ENCODE measurements at regions not wholly inside any gene's neighbourhood (a gene's known extent, or its start where the extent isn't known, plus 50 kb on each side); places are given as distances from the start of the nearest gene placed in this dataset.

- Mint-ChIP-seq H3K36me3 (ENCODE audit: low read depth) (no peaks in the 10 kb centered on the region), H3K4me3 (ENCODE audit: unreplicated experiment) (no peak overlapping the region), H3K9me3 (ENCODE audit: low read depth) (peaks cover 15% of the 10 kb centered on the region), H3K4me1 (ENCODE audit: low read depth) (peaks cover 64% of the 10 kb centered on the region), H3K27me3 (ENCODE audit: low read depth) (no peaks in the 10 kb centered on the region), H3K27ac (ENCODE audit: unreplicated experiment) (peak overlapping the region; percentile 81)
- no peak for TF ChIP-seq CTCF (IDR thresholded peaks at IDR 0.05)
- DNase-seq (ENCODE audit: low spot score): no peak
Measured at GRCh38 chr11:121892131-121892681, 223.8 kb downstream of the BLID start.

GRCh38 chr11:121890946-121891515, 225.0 kb downstream of the BLID start:
- Mint-ChIP-seq H3K4me1 (ENCODE audit: low read depth) (peaks cover 63% of the 10 kb centered on the region), H3K27me3 (ENCODE audit: low read depth) (no peaks in the 10 kb centered on the region), H3K36me3 (ENCODE audit: low read depth) (no peaks in the 10 kb centered on the region), H3K27ac (ENCODE audit: unreplicated experiment) (peak overlapping the region; percentile 75), H3K4me3 (ENCODE audit: unreplicated experiment) (no peak overlapping the region), H3K9me3 (ENCODE audit: low read depth) (peaks cover 15% of the 10 kb centered on the region)
- no peak for TF ChIP-seq CTCF (IDR thresholded peaks at IDR 0.05)
- DNase-seq (ENCODE audit: low spot score): no peak

GRCh38 chr11:121890377-121890776, 225.6 kb downstream of the BLID start:
- no peak overlapping the region for H3K4me3 Mint-ChIP-seq (ENCODE audit: unreplicated experiment)
- DNase-seq (ENCODE audit: low spot score): no peak
- no peaks in the 10 kb centered on the region for H3K36me3 Mint-ChIP-seq (ENCODE audit: low read depth)
- peaks cover 61% of the 10 kb centered on the region for H3K4me1 Mint-ChIP-seq (ENCODE audit: low read depth)
- TF ChIP-seq CTCF (IDR thresholded peaks at IDR 0.05): no peak
- H3K27me3 Mint-ChIP-seq (ENCODE audit: low read depth): no peaks in the 10 kb centered on the region
- peaks cover 11% of the 10 kb centered on the region for H3K9me3 Mint-ChIP-seq (ENCODE audit: low read depth)
- peak overlapping the region; percentile 75 for H3K27ac Mint-ChIP-seq (ENCODE audit: unreplicated experiment)

GRCh38 chr11:121889931-121890330, 226.1 kb downstream of the BLID start:
- Mint-ChIP-seq H3K4me3 (ENCODE audit: unreplicated experiment) (no peak overlapping the region), H3K27ac (ENCODE audit: unreplicated experiment) (peak overlapping the region; percentile 75), H3K36me3 (ENCODE audit: low read depth) (no peaks in the 10 kb centered on the region), H3K4me1 (ENCODE audit: low read depth) (peaks cover 58% of the 10 kb centered on the region), H3K27me3 (ENCODE audit: low read depth) (no peaks in the 10 kb centered on the region), H3K9me3 (ENCODE audit: low read depth) (peaks cover 11% of the 10 kb centered on the region)
- no peak for DNase-seq (ENCODE audit: low spot score)
- TF ChIP-seq CTCF (IDR thresholded peaks at IDR 0.05): no peak

GRCh38 chr11:121889186-121889585, 226.8 kb downstream of the BLID start:
- Mint-ChIP-seq H3K36me3 (ENCODE audit: low read depth) (no peaks in the 10 kb centered on the region), H3K9me3 (ENCODE audit: low read depth) (peaks cover 11% of the 10 kb centered on the region), H3K27me3 (ENCODE audit: low read depth) (no peaks in the 10 kb centered on the region), H3K27ac (ENCODE audit: unreplicated experiment) (peak overlapping the region; percentile 28), H3K4me3 (ENCODE audit: unreplicated experiment) (no peak overlapping the region), H3K4me1 (ENCODE audit: low read depth) (peaks cover 53% of the 10 kb centered on the region)
- no peak for DNase-seq (ENCODE audit: low spot score)
- no peak for TF ChIP-seq CTCF (IDR thresholded peaks at IDR 0.05)

All from chondrocyte (in vitro differentiated cells).